PC-9 (cell line): ENCODE measurements at regions not wholly inside any gene's neighbourhood (a gene's known extent, or its start where the extent isn't known, plus 50 kb on each side); places are given as distances from the start of the nearest gene placed in this dataset.

ENCODE experiments used
- BruUV-seq: library from RNA; stranded (reverse); fragments of 400-500 nt; replicated peaks from 2 replicates; lab custom pipeline; 2021; lab: Mats Ljungman, UMichigan
- CTCF ChIA-PET: fragments of 300-600 bp; sonication (Branson Sonifier 250); formaldehyde crosslinking; loops from one replicate; lab custom pipeline; 2022; ENCODE audit warnings: antibody characterized with exemption; lab: Charles Lee
- POLR2A ChIA-PET: fragments of 300-600 bp; sonication (Branson Sonifier 250); formaldehyde crosslinking; loops from one replicate; lab custom pipeline; 2022; ENCODE audit warnings: antibody characterized with exemption; ENCODE audit not compliant: unreplicated experiment; lab: Charles Lee
- DNase-seq, 2 experiments: peaks; one replicate each; pipeline versions ENCODE4 v3.0.0 to v3.0.0-alpha.2; 2015 to 2022; ENCODE audit warnings: mixed read lengths in 1 of 2
- H2AFZ ChIP-seq: fragments of 200-600 bp; sonication (generic); 2 replicates; pipeline ENCODE4 v1.8.1; 2017; ENCODE audit warnings: antibody characterized with exemption
- H3F3A ChIP-seq: fragments of 200-600 bp; sonication (generic); 2 replicates; pipeline ENCODE4 v1.8.1; 2017; ENCODE audit warnings: antibody characterized with exemption, mild to moderate bottlenecking, low read depth; ENCODE audit not compliant: insufficient read depth
- H3K27ac ChIP-seq: fragments of 200-600 bp; sonication (generic); 2 replicates; pipeline ENCODE4 v1.6.1; 2016; ENCODE audit warnings: mixed run types
- H3K27me3 ChIP-seq: fragments of 200-600 bp; sonication (generic); 2 replicates; pipeline ENCODE4 v1.6.1; 2016; ENCODE audit warnings: low read depth, mixed run types; ENCODE audit not compliant: insufficient read depth
- H3K36me3 ChIP-seq: fragments of 200-600 bp; sonication (generic); 2 replicates; pipeline ENCODE4 v1.6.1; 2016; ENCODE audit warnings: low read depth, mixed run types
- H3K4me1 ChIP-seq: fragments of 200-600 bp; sonication (generic); replicated peaks from 2 replicates; pipeline ENCODE4 v1.6.1; 2016; ENCODE audit warnings: mixed run types; ENCODE audit not compliant: insufficient read depth
- H3K4me2 ChIP-seq: fragments of 200-600 bp; sonication (generic); 2 replicates; pipeline ENCODE4 v1.6.1; 2017; ENCODE audit warnings: mixed run types
- H3K4me3 ChIP-seq: fragments of 200-600 bp; sonication (generic); 2 replicates; pipeline ENCODE4 v1.6.1; 2016; ENCODE audit warnings: mixed run types
- H3K79me2 ChIP-seq: fragments of 200-600 bp; sonication (generic); 2 replicates; pipeline ENCODE4 v1.6.1; 2017; ENCODE audit warnings: low read depth, mixed run types
- H3K9me2 ChIP-seq: fragments of 200-600 bp; sonication (generic); 2 replicates; pipeline ENCODE4 v1.8.1; 2017; ENCODE audit warnings: mild to moderate bottlenecking; ENCODE audit not compliant: insufficient read depth
- H3K9me3 ChIP-seq: fragments of 200-600 bp; sonication (generic); 2 replicates; pipeline ENCODE4 v1.8.1; 2016; ENCODE audit warnings: low read depth; ENCODE audit not compliant: insufficient read depth
- H4K20me1 ChIP-seq: fragments of 200-600 bp; sonication (generic); 2 replicates; pipeline ENCODE4 v1.8.1; 2017; ENCODE audit not compliant: insufficient read depth
- EZH2 ChIP-seq: fragments of 200-600 bp; sonication (generic); IDR thresholded peaks from 2 replicates; pipeline ENCODE4 v1.8.0; 2017; ENCODE audit warnings: antibody characterized with exemption, low read depth
- intact Hi-C: fragments of 100-400 bp; cut with micrococcal nuclease; formaldehyde crosslinking; loops from one replicate; pipeline ENCODE4 v1.10.0; 2022; ENCODE audit not compliant: unreplicated experiment
- TF ChIP-seq, protein P1 (sequence below): fragments of 200-600 bp; sonication (generic); conservative IDR thresholded peaks from 2 replicates; pipeline ENCODE4 v1.6.1; 2017; ENCODE audit warnings: mixed run types, antibody characterized with exemption, mild to moderate bottlenecking, moderate library complexity

DNA sequence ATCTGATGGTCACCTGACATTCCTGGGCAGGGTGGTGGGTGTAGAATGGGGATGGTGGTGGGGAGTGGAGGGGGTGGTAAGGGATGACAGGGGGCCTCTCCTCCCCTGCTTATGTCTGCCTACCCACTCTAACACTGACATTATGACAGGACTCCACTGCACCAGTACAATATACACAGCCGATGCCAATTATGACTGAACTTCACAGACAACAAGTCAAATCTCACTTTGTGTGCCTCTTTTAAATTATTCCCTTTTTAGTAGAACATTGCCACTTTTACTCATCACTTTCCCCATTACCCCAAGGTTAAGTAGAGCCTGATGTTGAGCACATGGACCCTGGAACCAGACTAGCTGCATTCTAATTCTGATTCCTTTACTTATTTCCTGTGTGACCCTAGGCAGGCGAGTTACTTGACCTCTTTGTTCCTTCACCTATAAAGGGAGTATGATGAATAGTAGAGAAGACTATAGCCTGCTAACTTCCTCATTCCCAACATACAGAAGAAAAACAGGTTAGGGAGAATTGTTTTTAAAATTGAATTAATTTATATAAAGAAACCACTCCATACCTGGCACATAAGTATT is 464.7 kb downstream of the DMRT2 start:
- H3K9me2 ChIP-seq, result no peaks in the 10 kb centered on the region
- CTCF ChIA-PET, result no interaction called here
- POLR2A ChIA-PET, result no interaction called here
- no TSS peak for BruUV-seq
- H3K9me3 ChIP-seq, result no peaks in the 10 kb centered on the region
- TF ChIP-seq, protein P1, sequence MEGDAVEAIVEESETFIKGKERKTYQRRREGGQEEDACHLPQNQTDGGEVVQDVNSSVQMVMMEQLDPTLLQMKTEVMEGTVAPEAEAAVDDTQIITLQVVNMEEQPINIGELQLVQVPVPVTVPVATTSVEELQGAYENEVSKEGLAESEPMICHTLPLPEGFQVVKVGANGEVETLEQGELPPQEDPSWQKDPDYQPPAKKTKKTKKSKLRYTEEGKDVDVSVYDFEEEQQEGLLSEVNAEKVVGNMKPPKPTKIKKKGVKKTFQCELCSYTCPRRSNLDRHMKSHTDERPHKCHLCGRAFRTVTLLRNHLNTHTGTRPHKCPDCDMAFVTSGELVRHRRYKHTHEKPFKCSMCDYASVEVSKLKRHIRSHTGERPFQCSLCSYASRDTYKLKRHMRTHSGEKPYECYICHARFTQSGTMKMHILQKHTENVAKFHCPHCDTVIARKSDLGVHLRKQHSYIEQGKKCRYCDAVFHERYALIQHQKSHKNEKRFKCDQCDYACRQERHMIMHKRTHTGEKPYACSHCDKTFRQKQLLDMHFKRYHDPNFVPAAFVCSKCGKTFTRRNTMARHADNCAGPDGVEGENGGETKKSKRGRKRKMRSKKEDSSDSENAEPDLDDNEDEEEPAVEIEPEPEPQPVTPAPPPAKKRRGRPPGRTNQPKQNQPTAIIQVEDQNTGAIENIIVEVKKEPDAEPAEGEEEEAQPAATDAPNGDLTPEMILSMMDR, result no peak
- TF ChIP-seq EZH2, result no peak
- intact Hi-C loops, result no loop called here
- no peaks in the 10 kb centered on the region for H3K27me3 ChIP-seq
- no peaks in the 10 kb centered on the region for H3K36me3 ChIP-seq
- H3F3A ChIP-seq, result no peaks in the 10 kb centered on the region
- DNase-seq, result no peak
- H3K4me3 ChIP-seq, result no peak overlapping the region
- no peaks in the 10 kb centered on the region for H4K20me1 ChIP-seq
- no peak overlapping the region for H3K27ac ChIP-seq
- H3K4me2 ChIP-seq, result no peak overlapping the region
- no peaks in the 10 kb centered on the region for H3K79me2 ChIP-seq
- H3K4me1 ChIP-seq, result no peaks in the 10 kb centered on the region
- H2AFZ ChIP-seq, result no peak overlapping the region

DNA sequence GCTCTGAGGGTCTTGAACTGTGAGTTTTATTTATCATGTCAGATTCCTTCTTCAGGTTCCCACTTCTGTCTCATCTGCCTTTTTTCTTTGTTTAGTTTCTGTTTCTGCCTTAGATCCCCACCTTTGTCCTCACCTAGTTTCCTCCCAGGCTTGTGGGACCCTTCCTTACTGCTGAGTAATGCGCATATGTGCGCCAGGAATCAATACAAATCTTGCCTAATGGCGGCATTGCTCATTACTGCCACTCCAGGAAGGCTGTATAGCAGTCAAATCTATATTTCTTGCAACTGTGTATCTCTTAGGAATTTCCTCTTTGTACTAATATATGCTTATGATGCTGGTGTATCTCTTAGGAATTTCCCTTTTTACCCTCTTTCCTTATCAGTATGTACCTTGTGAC is 465.4 kb downstream of the DMRT2 start:
- BruUV-seq, result no TSS peak
- no peaks in the 10 kb centered on the region for H3K27me3 ChIP-seq
- no peak overlapping the region for H2AFZ ChIP-seq
- no peaks in the 10 kb centered on the region for H3K9me2 ChIP-seq
- H4K20me1 ChIP-seq, result no peaks in the 10 kb centered on the region
- CTCF ChIA-PET, result no interaction called here
- H3K4me2 ChIP-seq, result no peak overlapping the region
- TF ChIP-seq, protein P1, result no peak
- DNase-seq, result no peak
- H3K4me1 ChIP-seq, result no peaks in the 10 kb centered on the region
- no peak overlapping the region for H3K27ac ChIP-seq
- H3K36me3 ChIP-seq, result no peaks in the 10 kb centered on the region
- no peaks in the 10 kb centered on the region for H3K9me3 ChIP-seq
- H3K4me3 ChIP-seq, result no peak overlapping the region
- H3K79me2 ChIP-seq, result no peaks in the 10 kb centered on the region
- POLR2A ChIA-PET, result no interaction called here
- no peaks in the 10 kb centered on the region for H3F3A ChIP-seq
- intact Hi-C loops, result no loop called here

DNA sequence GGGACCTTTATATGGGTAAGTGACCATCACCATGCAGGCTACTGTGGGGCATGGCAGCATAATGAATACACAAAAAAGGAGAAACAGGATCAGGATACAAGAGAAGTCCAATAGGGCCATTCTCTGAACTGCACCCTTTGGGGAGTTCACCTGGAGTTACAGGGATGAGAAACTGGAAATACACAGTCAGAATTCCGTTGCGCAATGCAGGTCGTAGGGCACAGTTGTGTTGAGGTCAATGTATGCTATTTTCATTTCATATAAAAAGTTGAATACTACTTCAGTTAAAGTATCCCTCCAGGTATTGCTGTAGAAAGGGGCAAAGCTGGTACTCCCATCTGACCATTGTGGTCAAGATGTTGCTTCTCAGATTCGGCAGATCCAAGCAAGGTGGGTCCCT is 471.4 kb downstream of the DMRT2 start:
- ChIA-PET POLR2A (no interaction called here), CTCF (no interaction called here)
- no peak overlapping the region for H3K27ac ChIP-seq
- no peak for DNase-seq
- H3K27me3 ChIP-seq, result no peaks in the 10 kb centered on the region
- BruUV-seq, result no TSS peak
- no peaks in the 10 kb centered on the region for H3F3A ChIP-seq
- H3K4me2 ChIP-seq, result no peak overlapping the region
- no peaks in the 10 kb centered on the region for H3K9me3 ChIP-seq
- H3K4me1 ChIP-seq, result no peaks in the 10 kb centered on the region
- intact Hi-C loops, result no loop called here
- H3K79me2 ChIP-seq, result no peaks in the 10 kb centered on the region
- no peak overlapping the region for H2AFZ ChIP-seq
- H3K9me2 ChIP-seq, result no peaks in the 10 kb centered on the region
- H4K20me1 ChIP-seq, result no peaks in the 10 kb centered on the region
- no peak overlapping the region for H3K4me3 ChIP-seq
- TF ChIP-seq, protein P1, result no peak
- no peak for TF ChIP-seq EZH2
- no peaks in the 10 kb centered on the region for H3K36me3 ChIP-seq
